K562 (cell line): ENCODE measurements at regions not wholly inside any gene's neighbourhood (a gene's known extent, or its start where the extent isn't known, plus 50 kb on each side); places are given as distances from the start of the nearest gene placed in this dataset.

ENCODE experiments used
- ATAC-seq: fragments of 200-7000 bp; cut with Tn5 transposase; 3 replicates; pipeline ENCODE4 v1.9.1; 2020; ENCODE audit warnings: moderate library complexity
- BruUV-seq: library from RNA; stranded (reverse); fragments of 400-500 nt; replicated peaks from 2 replicates; lab custom pipeline; 2021; lab: Mats Ljungman, UMichigan
- CTCF ChIA-PET: fragments of 300-600 bp; formaldehyde crosslinking; extraction: SDS; loops from one replicate; lab custom pipeline; 2021; ENCODE audit warnings: low intra/inter-chr PET ratio; lab: Yijun Ruan, JAX
- POLR2A ChIA-PET: fragments of 300-600, 350-650 bp; sonication (Branson Sonifier 250); formaldehyde crosslinking; extraction: SDS; loops from one replicate; lab custom pipeline; 2021; ENCODE audit warnings: antibody characterized with exemption, inconsistent platforms; lab: Yijun Ruan, JAX
- DNase-seq, 4 experiments: peaks; one replicate each; pipeline versions ENCODE4 v3.0.0 to v3.0.0-alpha.2; 2011 to 2018; ENCODE audit warnings: low spot score in 3 of 4, mixed read lengths in 3 of 4; ENCODE audit errors: extremely low read depth in 1 of 4
- FAIRE-seq: peaks from 2 replicates; lab custom pipeline; 2011; peaks lifted over from hg19 to GRCh38; lab: Jason Lieb, UNC
- H2AFZ ChIP-seq: 2 replicates; pipeline ENCODE4 v1.6.0; 2011; ENCODE audit warnings: low read depth, low read length, control low read depth, inconsistent platforms
- H3K27ac ChIP-seq: fragments of 200-600 bp; 3 replicates; pipeline ENCODE4 v1.8.0; 2011; ENCODE audit warnings: low read depth, mild to moderate bottlenecking, control low read depth, inconsistent platforms, low read length, moderate library complexity, mixed read lengths; ENCODE audit errors: extremely low read depth
- H3K27me3 ChIP-seq, 2 experiments: fragments of 300-600 bp in 1 of 2; 2 replicates in 1 of 2; 3 replicates in 1 of 2; pipeline versions ENCODE4 v1.6.0 to v1.8.0; 2011; ENCODE audit warnings: inconsistent platforms in 2 of 2, low read length in 2 of 2, mild to moderate bottlenecking in 1 of 2, mixed read lengths in 1 of 2, moderate library complexity in 1 of 2; ENCODE audit not compliant: control insufficient read depth in 2 of 2, insufficient read depth in 2 of 2
- H3K36me3 ChIP-seq: fragments of 300-600 bp; 3 replicates; pipeline ENCODE4 v1.8.0; 2011; ENCODE audit warnings: mild to moderate bottlenecking, low read length, inconsistent platforms; ENCODE audit not compliant: control insufficient read depth, insufficient read depth
- H3K4me1 ChIP-seq, 2 experiments: fragments of 200-600 bp in 1 of 2; replicated peaks in 1 of 2; 2 replicates in 1 of 2; 3 replicates in 1 of 2; pipeline versions ENCODE4 v1.5.1 to v1.8.0; 2011; ENCODE audit warnings: inconsistent platforms in 2 of 2, low read length in 2 of 2, mild to moderate bottlenecking in 1 of 2, mixed read lengths in 1 of 2, moderate library complexity in 1 of 2; ENCODE audit not compliant: control insufficient read depth in 2 of 2, insufficient read depth in 2 of 2
- H3K4me2 ChIP-seq: 2 replicates; pipeline ENCODE4 v1.6.1; 2011; ENCODE audit warnings: low read length, control low read depth, inconsistent platforms, mixed read lengths; ENCODE audit not compliant: insufficient read depth
- H3K4me3 ChIP-seq: fragments of 200-600 bp; sonication (generic), shearing (Covaris generic); 2 replicates; pipeline ENCODE4 v1.5.1; 2016; ENCODE audit warnings: control low read depth, inconsistent platforms
- H3K79me2 ChIP-seq: fragments of 200-600 bp; 3 replicates; pipeline ENCODE4 v1.8.0; 2011; ENCODE audit warnings: low read length, inconsistent platforms; ENCODE audit not compliant: control insufficient read depth, insufficient read depth
- H3K9ac ChIP-seq, 2 experiments: 2 replicates each; pipeline versions ENCODE4 v1.6.0 to v1.6.1; 2011; ENCODE audit warnings: low read depth in 2 of 2, low read length in 2 of 2, control low read depth in 1 of 2, inconsistent platforms in 1 of 2, mild to moderate bottlenecking in 1 of 2, mixed read lengths in 1 of 2; ENCODE audit not compliant: insufficient read depth in 1 of 2
- H3K9me1 ChIP-seq: one replicate; pipeline ENCODE4 v1.6.0; 2011; ENCODE audit warnings: inconsistent platforms, mild to moderate bottlenecking, low read length, moderate library complexity; ENCODE audit not compliant: control insufficient read depth, insufficient read depth
- H3K9me3 ChIP-seq: replicated peaks from 2 replicates; pipeline ENCODE4 v1.5.1; 2011; ENCODE audit warnings: low read depth, low read length, inconsistent platforms; ENCODE audit not compliant: control insufficient read depth, insufficient read depth
- H4K20me1 ChIP-seq: replicated peaks from 2 replicates; pipeline ENCODE4 v1.6.1; 2011; ENCODE audit warnings: low read length, inconsistent platforms, mixed read lengths; ENCODE audit not compliant: control insufficient read depth, insufficient read depth
- CEBPB ChIP-seq: fragments of 450-650 bp; IDR thresholded peaks from 2 replicates; pipeline ENCODE4 v1.6.1; 2016; ENCODE audit warnings: missing genetic modification characterization, missing compliant biosample characterization
- CEBPG ChIP-seq, 3 experiments: fragments of 200-800 bp in 1 of 3; sonication (Bioruptor generic) in 1 of 3; sonication (generic) in 1 of 3; formaldehyde crosslinking in 1 of 3; IDR thresholded peaks in 2 of 3; conservative IDR thresholded peaks in 1 of 3; 2 replicates each; pipeline versions ENCODE4 v1.6.1 to v1.8.0; 2016 to 2022; ENCODE audit warnings: missing compliant biosample characterization in 2 of 3, missing genetic modification characterization in 2 of 3, mild to moderate bottlenecking in 1 of 3, missing genetic modification reagents in 1 of 3
- HDAC6 ChIP-seq: IDR thresholded peaks from 2 replicates; pipeline ENCODE4 v1.6.1; 2012; ENCODE audit warnings: low read depth, mild to moderate bottlenecking, control low read depth, inconsistent platforms, low read length, moderate library complexity
- MYC ChIP-seq, 2 experiments: fragments of 250-450 bp in 1 of 2; sonication (Bioruptor Pico) in 1 of 2; IDR thresholded peaks; 2 replicates each; pipeline versions ENCODE4 v1.5.1 to v1.6.1; 2012 to 2021; ENCODE audit warnings: low read depth in 2 of 2, borderline replicate concordance in 1 of 2, improper control_type of control experiment in 1 of 2, low read length in 1 of 2, mild to moderate bottlenecking in 1 of 2, moderate library complexity in 1 of 2
- WGBS: fragments of 100-300 bp; shearing (Covaris generic); methylation state at CpG from one replicate; pipeline ENCODE4 v1.1.6; 2016; ENCODE audit warnings: low coverage, mixed read lengths; ENCODE audit not compliant: insufficient coverage; ENCODE audit errors: missing lambda C conversion rate; 5-methylcytosine and 5-hydroxymethylcytosine counted together
- in situ Hi-C: fragments of 300-500 bp; cut with MboI; formaldehyde crosslinking; loops from 4 replicates; pipeline ENCODE4 v1.15.0; 2018; ENCODE audit warnings: inconsistent platforms, mixed read lengths
- intact Hi-C: fragments of 100-400 bp; cut with micrococcal nuclease; formaldehyde crosslinking; loops from 2 replicates; pipeline ENCODE4 v1.14.2; 2022
- TF ChIP-seq, protein P1 (sequence below): sonication (generic); formaldehyde crosslinking; IDR thresholded peaks from 2 replicates; pipeline ENCODE4 v1.9.0; 2022; ENCODE audit warnings: mild to moderate bottlenecking, missing genetic modification reagents

DNA sequence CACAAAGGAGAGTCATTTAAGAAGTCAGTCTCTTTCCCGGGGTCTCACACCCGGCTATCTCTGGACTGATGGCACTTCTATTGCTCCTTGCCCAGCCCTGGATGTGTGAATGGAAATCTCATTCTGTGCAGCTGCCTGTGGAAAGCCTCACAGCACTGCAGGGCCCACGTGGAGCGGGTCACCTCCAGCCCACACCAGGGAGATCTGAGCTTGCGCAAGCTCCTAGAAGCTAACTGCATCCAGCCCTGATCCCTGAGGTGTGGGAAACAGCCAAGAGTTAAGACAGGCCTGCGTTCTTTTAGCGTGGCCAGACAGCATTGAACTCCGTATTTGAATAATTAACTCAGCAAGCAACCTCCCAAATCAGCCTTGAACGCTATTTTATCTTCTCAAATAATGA lies 150.5 kb downstream of the LRIG2 start:
- TF ChIP-seq MYC (IDR thresholded peaks at IDR 0.05; ENCODE audit: low read depth, low read length) (0 out of 2 replicates have a peak, but pooled peaks have one; percentile 11), MYC (CRISPR knock-in tag; IDR thresholded peaks at IDR 0.05; ENCODE audit: borderline replicate concordance, low read depth) (no peak), CEBPB (tag) (peak; percentile 93), CEBPG (CRISPR knock-in tag; IDR thresholded peaks at IDR 0.05) (peak; percentile 72), CEBPG (tag; conservative IDR thresholded peaks at IDR 0.05 in 1 of 2, IDR thresholded peaks at IDR 0.05 in 1 of 2) (no peak; a peak in 2 of 4 replicates), HDAC6 (no peak)
- TF ChIP-seq, protein P1, sequence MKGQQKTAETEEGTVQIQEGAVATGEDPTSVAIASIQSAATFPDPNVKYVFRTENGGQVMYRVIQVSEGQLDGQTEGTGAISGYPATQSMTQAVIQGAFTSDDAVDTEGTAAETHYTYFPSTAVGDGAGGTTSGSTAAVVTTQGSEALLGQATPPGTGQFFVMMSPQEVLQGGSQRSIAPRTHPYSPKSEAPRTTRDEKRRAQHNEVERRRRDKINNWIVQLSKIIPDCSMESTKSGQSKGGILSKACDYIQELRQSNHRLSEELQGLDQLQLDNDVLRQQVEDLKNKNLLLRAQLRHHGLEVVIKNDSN = 0 out of 2 replicates have a peak, but pooled peaks have one; percentile 20
- DNase-seq = peak in 1 of 4 experiments; percentile 24
- Histone ChIP-seq H4K20me1 (no peaks in the 10 kb centered on the region), H3K4me2 (no peak overlapping the region; the same call in 1 of the 2 replicates), H3K27ac (no peak overlapping the region), H3K27me3 (no peaks in the 10 kb centered on the region), H3K9me1 (no peaks in the 10 kb centered on the region), H3K79me2 (no peaks in the 10 kb centered on the region), H3K4me3 (no peak overlapping the region), H3K36me3 (no peaks in the 10 kb centered on the region), H3K9ac (peak overlapping the region in 1 of 2 experiments; percentile 79; a peak in 2 of 4 replicates), H3K9me3 (no peaks in the 10 kb centered on the region), H3K4me1 (peaks cover 11 to 15% of the 10 kb centered on the region in 2 experiments; a peak in 4 of 5 replicates), H2AFZ (peak overlapping the region; percentile 76)
- WGBS = 30% methylated on average over 9 of the region's 9 CpGs
- ChIA-PET POLR2A (interaction anchor here (1.1 kb wide), 2 partner anchors 10 to 11 kb away, joined by 3 to 4 read pairs; no protein-coding TSS in a partner anchor), CTCF (no interaction called here)
- in situ Hi-C loops = no loop called here
- peak; percentile 66 for ATAC-seq
- BruUV-seq = no TSS peak
- intact Hi-C loops = no loop called here
- FAIRE-seq = no peak
